BLaER1 treated with 17β-estradiol and CSF1 and Interleukin-3, amounts not matched to agents 10 nM and 100 nM (cell line): ENCODE measurements at regions not wholly inside any gene's neighbourhood (a gene's known extent, or its start where the extent isn't known, plus 50 kb on each side); places are given as distances from the start of the nearest gene placed in this dataset.

Experiments
- H3K27ac ChIP-seq, 11 experiments: shearing (Covaris generic); formaldehyde crosslinking; 2 replicates each; pipeline ENCODE4 v1.8.1; 2022
- H3K27me3 ChIP-seq, 11 experiments: shearing (Covaris generic); formaldehyde crosslinking; 2 replicates each; pipeline ENCODE4 v1.8.1; 2022
- H3K36me3 ChIP-seq, 11 experiments: shearing (Covaris generic); formaldehyde crosslinking; 2 replicates each; pipeline ENCODE4 v1.8.1; 2022
- H3K4me1 ChIP-seq, 10 experiments: shearing (Covaris generic); formaldehyde crosslinking; 2 replicates each; pipeline ENCODE4 v1.8.1; 2022
- H3K4me2 ChIP-seq, 11 experiments: shearing (Covaris generic); formaldehyde crosslinking; 2 replicates each; pipeline ENCODE4 v1.8.1; 2022
- H3K4me3 ChIP-seq, 10 experiments: shearing (Covaris generic); formaldehyde crosslinking; 2 replicates each; pipeline ENCODE4 v1.8.1; 2022
- H3K9ac ChIP-seq, 11 experiments: shearing (Covaris generic); formaldehyde crosslinking; 2 replicates each; pipeline ENCODE4 v1.8.1; 2022
- H3K9me3 ChIP-seq, 11 experiments: shearing (Covaris generic); formaldehyde crosslinking; replicated peaks in 1 of 11; 2 replicates each; pipeline ENCODE4 v1.8.1; 2022
- H4K20me1 ChIP-seq, 11 experiments: shearing (Covaris generic); formaldehyde crosslinking; 2 replicates each; pipeline ENCODE4 v1.8.1; 2022
- Cebpa-rat ChIP-seq, 11 experiments: shearing (Covaris generic); IDR thresholded peaks; 2 replicates each; pipeline ENCODE4 v1.8.1; 2022

- H3K36me3 ChIP-seq = peaks cover 0 to 14% (median 4%) of the 10 kb centered on the region in 11 experiments; a peak in 11 of 22 replicates
- no peaks in the 10 kb centered on the region for H3K27me3 ChIP-seq
- H4K20me1 ChIP-seq = peaks cover 0 to 37% (median 24%) of the 10 kb centered on the region in 11 experiments; a peak in 16 of 22 replicates
- H3K4me1 ChIP-seq = peaks cover 23 to 41% (median 34%) of the 10 kb centered on the region in 10 experiments
- H3K4me2 ChIP-seq = peak overlapping the region; percentile 73 to 97 (median 85)
- H3K4me3 ChIP-seq = peak overlapping the region; percentile 78 to 89 (median 84)
- peaks cover 35 to 47% (median 43%) of the 10 kb centered on the region in 11 experiments for H3K9me3 ChIP-seq
- H3K27ac ChIP-seq = peak overlapping the region in 10 of 11 experiments; percentile 39 to 81 (median 64); a peak in 17 of 22 replicates
- TF ChIP-seq Cebpa-rat (IDR thresholded peaks at IDR 0.05) = no peak
- H3K9ac ChIP-seq = peak overlapping the region; percentile 79 to 93 (median 85); a peak in 21 of 22 replicates
Measured at GRCh38 chr7:149714081-149714909, 59.1 kb downstream of the ZNF467 start.

- no peak for TF ChIP-seq Cebpa-rat (IDR thresholded peaks at IDR 0.05)
- Histone ChIP-seq H3K36me3 (peaks cover 0 to 8% (median 0%) of the 10 kb centered on the region in 11 experiments; a peak in 4 of 22 replicates), H3K4me3 (peak overlapping the region in 8 of 10 experiments; percentile 79 to 89 (median 85); a peak in 8 of 20 replicates), H3K27ac (peak overlapping the region in 3 of 11 experiments; percentile 52 to 81 (median 60); a peak in 3 of 22 replicates), H3K9me3 (peaks cover 41 to 52% (median 49%) of the 10 kb centered on the region in 11 experiments), H3K4me2 (peak overlapping the region in 10 of 11 experiments; percentile 73 to 97 (median 86); a peak in 19 of 22 replicates), H3K27me3 (no peaks in the 10 kb centered on the region), H4K20me1 (peaks cover 0 to 31% (median 18%) of the 10 kb centered on the region in 11 experiments; a peak in 14 of 22 replicates), H3K9ac (peak overlapping the region in 6 of 11 experiments; percentile 71 to 93 (median 84); a peak in 7 of 22 replicates), H3K4me1 (peaks cover 21 to 35% (median 28%) of the 10 kb centered on the region in 10 experiments)
Measured at GRCh38 chr7:149713731-149714068, 59.7 kb downstream of the ZNF467 start.

DNA sequence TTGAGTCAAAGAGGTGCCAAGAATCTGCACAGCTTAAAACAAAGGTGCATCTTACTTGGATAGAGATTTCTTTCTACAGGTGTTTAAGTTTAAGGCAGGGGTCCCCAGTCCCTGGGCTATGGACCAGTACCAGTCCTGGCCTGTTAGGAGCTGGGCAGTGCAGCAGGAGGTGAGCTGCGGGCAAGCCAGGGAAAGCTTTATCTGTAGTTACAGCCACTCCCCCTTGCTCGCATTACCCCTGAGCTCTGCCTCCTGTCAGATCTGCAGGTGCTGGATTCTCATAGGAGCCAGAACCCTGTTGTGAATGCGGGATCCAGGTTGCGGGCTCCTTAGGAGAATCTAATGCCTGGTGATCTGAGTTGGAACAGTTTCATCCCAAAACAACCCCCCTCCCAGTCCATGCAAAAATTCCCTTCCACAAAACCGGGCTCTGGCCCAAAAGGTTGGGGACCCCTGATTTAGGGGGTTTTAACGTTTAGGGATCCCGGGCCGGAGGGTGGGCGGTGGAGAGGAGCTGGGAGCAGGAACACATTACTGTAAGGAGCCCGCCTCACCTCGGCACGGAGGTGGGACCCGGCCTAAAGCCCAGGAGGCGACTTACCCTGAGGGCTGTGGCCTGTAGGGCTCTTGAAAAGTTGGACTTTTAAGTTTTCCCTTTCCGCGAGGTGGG lies 60.2 kb downstream of the ZNF467 start:
- Histone ChIP-seq H3K4me3 (no peak overlapping the region; a peak in 1 of 20 replicates), H3K9ac (no peak overlapping the region), H4K20me1 (peaks cover 0 to 28% (median 15%) of the 10 kb centered on the region in 11 experiments; a peak in 14 of 22 replicates), H3K36me3 (peaks cover 0 to 8% (median 0%) of the 10 kb centered on the region in 11 experiments; a peak in 4 of 22 replicates), H3K9me3 (peaks cover 46 to 58% (median 54%) of the 10 kb centered on the region in 11 experiments), H3K27me3 (no peaks in the 10 kb centered on the region), H3K4me2 (no peak overlapping the region; a peak in 1 of 22 replicates), H3K27ac (no peak overlapping the region), H3K4me1 (peaks cover 21 to 33% (median 28%) of the 10 kb centered on the region in 10 experiments)
- no peak for TF ChIP-seq Cebpa-rat (IDR thresholded peaks at IDR 0.05)

DNA sequence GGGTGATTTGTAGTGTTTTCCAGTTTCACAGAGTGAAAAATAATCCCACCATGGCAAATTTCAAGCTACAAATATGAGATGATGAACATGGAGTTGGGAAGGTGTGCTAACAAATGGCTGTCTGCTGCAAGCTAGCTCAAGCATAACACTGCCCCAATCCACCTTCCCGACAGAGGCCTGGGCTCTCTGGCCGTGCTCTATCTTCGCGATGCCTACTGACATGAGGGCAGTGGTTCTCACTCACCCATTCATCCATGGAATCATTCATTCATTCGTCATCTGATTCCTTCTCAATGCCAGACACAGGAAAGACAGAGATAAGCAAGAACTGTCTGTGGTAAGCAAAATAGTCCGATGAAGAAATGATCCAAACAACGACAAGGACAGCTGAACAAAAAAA lies 65.4 kb downstream of the ZNF467 start:
- Histone ChIP-seq H3K36me3 (no peaks in the 10 kb centered on the region), H3K9me3 (peaks cover 46 to 55% (median 52%) of the 10 kb centered on the region in 11 experiments), H3K4me1 (peaks cover 19 to 31% (median 28%) of the 10 kb centered on the region in 10 experiments), H3K4me2 (peak overlapping the region in 8 of 11 experiments; percentile 18 to 64 (median 50); a peak in 14 of 22 replicates), H4K20me1 (no peaks in the 10 kb centered on the region), H3K4me3 (no peak overlapping the region), H3K27me3 (no peaks in the 10 kb centered on the region), H3K27ac (peak overlapping the region in 4 of 11 experiments; percentile 6 to 48 (median 24); a peak in 4 of 22 replicates), H3K9ac (no peak overlapping the region)
- no peak for TF ChIP-seq Cebpa-rat (IDR thresholded peaks at IDR 0.05)

DNA sequence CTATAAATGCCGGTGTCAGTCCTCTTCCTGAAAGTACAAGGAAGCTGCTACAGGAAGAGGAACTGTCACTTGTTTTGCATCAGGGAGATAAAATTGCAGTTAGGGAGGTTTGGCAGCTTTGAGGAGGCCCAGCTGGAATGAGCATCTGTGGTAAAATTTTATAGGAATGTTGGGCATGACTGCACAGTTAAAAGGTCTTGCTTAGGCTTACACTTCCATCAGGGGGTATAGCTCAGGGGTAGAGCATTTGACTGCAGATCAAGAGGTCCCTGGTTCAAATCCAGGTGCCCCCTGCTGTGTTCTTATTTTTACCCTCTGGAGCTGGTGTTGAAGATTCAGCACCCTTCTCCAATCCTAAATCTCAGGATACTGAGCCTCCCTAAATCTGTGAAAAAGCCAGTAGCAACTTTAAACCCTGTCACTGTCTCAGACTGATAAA lies 65.9 kb downstream of the ZNF467 start:
- Histone ChIP-seq H3K9me3 (peaks cover 41 to 49% (median 47%) of the 10 kb centered on the region in 11 experiments), H3K4me1 (peaks cover 19 to 31% (median 28%) of the 10 kb centered on the region in 10 experiments), H3K27ac (peak overlapping the region in 8 of 11 experiments; percentile 6 to 54 (median 31); a peak in 10 of 22 replicates), H4K20me1 (no peaks in the 10 kb centered on the region), H3K9ac (0 out of 22 replicates have a peak overlapping the region, but pooled peaks of 1 of the 11 experiments have one; percentile 17), H3K4me2 (peak overlapping the region; percentile 4 to 64 (median 45); a peak in 21 of 22 replicates), H3K27me3 (no peaks in the 10 kb centered on the region), H3K4me3 (no peak overlapping the region), H3K36me3 (no peaks in the 10 kb centered on the region)
- TF ChIP-seq Cebpa-rat (IDR thresholded peaks at IDR 0.05) = no peak

- TF ChIP-seq Cebpa-rat (IDR thresholded peaks at IDR 0.05) = no peak
- Histone ChIP-seq H3K27ac (peak overlapping the region in 1 of 11 experiments; percentile 22; a peak in 2 of 22 replicates), H3K4me3 (no peak overlapping the region), H3K9me3 (peaks cover 40 to 49% (median 45%) of the 10 kb centered on the region in 11 experiments), H3K4me2 (peak overlapping the region in 10 of 11 experiments; percentile 4 to 59 (median 42); a peak in 16 of 22 replicates), H3K36me3 (no peaks in the 10 kb centered on the region; a peak in 2 of 22 replicates), H3K4me1 (peaks cover 19 to 31% (median 28%) of the 10 kb centered on the region in 10 experiments), H4K20me1 (no peaks in the 10 kb centered on the region), H3K27me3 (no peaks in the 10 kb centered on the region), H3K9ac (no peak overlapping the region)
Measured at GRCh38 chr7:149706398-149706797, 67.0 kb downstream of the ZNF467 start.

GRCh38 chr7:149704507-149704906 lies 68.9 kb downstream of the ZNF467 start:
- Histone ChIP-seq H3K36me3 (no peaks in the 10 kb centered on the region; a peak in 2 of 22 replicates), H3K4me3 (no peak overlapping the region), H3K9ac (no peak overlapping the region), H3K4me2 (no peak overlapping the region), H3K27ac (no peak overlapping the region), H3K4me1 (peaks cover 19 to 31% (median 28%) of the 10 kb centered on the region in 10 experiments), H4K20me1 (no peaks in the 10 kb centered on the region), H3K27me3 (no peaks in the 10 kb centered on the region), H3K9me3 (peaks cover 40 to 49% (median 45%) of the 10 kb centered on the region in 11 experiments)
- TF ChIP-seq Cebpa-rat (IDR thresholded peaks at IDR 0.05) = no peak

GRCh38 chr7:149703044-149703650 lies 70.2 kb downstream of the ZNF467 start:
- H3K9ac ChIP-seq = no peak overlapping the region
- H3K36me3 ChIP-seq = no peaks in the 10 kb centered on the region; a peak in 2 of 22 replicates
- H3K27me3 ChIP-seq = no peaks in the 10 kb centered on the region
- no peak overlapping the region for H3K27ac ChIP-seq
- no peak overlapping the region for H3K4me2 ChIP-seq
- peaks cover 18 to 31% (median 28%) of the 10 kb centered on the region in 10 experiments for H3K4me1 ChIP-seq
- no peak overlapping the region for H3K4me3 ChIP-seq
- H3K9me3 ChIP-seq = peaks cover 38 to 47% (median 43%) of the 10 kb centered on the region in 11 experiments
- H4K20me1 ChIP-seq = no peaks in the 10 kb centered on the region
- TF ChIP-seq Cebpa-rat (IDR thresholded peaks at IDR 0.05) = no peak
